A549 (cell line): ENCODE measurements at regions not wholly inside any gene's neighbourhood (a gene's known extent, or its start where the extent isn't known, plus 50 kb on each side); places are given as distances from the start of the nearest gene placed in this dataset.
A peak's percentile ranks its signal among the peaks of the same experiment; 100 is the strongest.
"Not testable (repeated sequence)": the region's sequence is repeated elsewhere in the genome, so short reads cannot be mapped to it uniquely, and the experiment has no call there.

Experiments used
- ATAC-seq, 2 experiments: fragments of 200-7000 bp in 1 of 2; fragments of >200 bp in 1 of 2; cut with Nextera tagmentation in 1 of 2; cut with Tn5 transposase in 1 of 2; 3 replicates each; pipeline versions ENCODE4 v1.8.0 to v1.9.1; 2018 to 2020; ENCODE audit warnings: mild to moderate bottlenecking in 1 of 2, moderate library complexity in 1 of 2
- CTCF ChIA-PET: fragments of 300-600 bp; sonication (Branson Sonifier 250); formaldehyde crosslinking; extraction: SDS; loops from one replicate; lab custom pipeline; 2021; ENCODE audit warnings: antibody characterized with exemption, inconsistent platforms; lab: Yijun Ruan, JAX
- POLR2A ChIA-PET: fragments of 350-600 bp; formaldehyde crosslinking; extraction: SDS; loops from one replicate; lab custom pipeline; 2021; ENCODE audit warnings: antibody characterized with exemption, inconsistent platforms; lab: Yijun Ruan, JAX
- DNase-seq, 2 experiments: peaks; one replicate each; pipeline versions ENCODE4 v3.0.0 to v3.0.0-alpha.2; 2011 to 2016; ENCODE audit warnings: low read depth in 1 of 2, low spot score in 1 of 2
- FAIRE-seq: peaks from 2 replicates; lab custom pipeline; 2011; peaks lifted over from hg19 to GRCh38; lab: Jason Lieb, UNC
- H3K27ac ChIP-seq, 2 experiments: fragments of >200 bp; sonication (Bioruptor Twin); formaldehyde crosslinking; 3 replicates each; pipeline ENCODE4 v1.5.1; 2016 to 2017
- H3K4me1 ChIP-seq: fragments of >200 bp; sonication (Bioruptor Twin); formaldehyde crosslinking; 3 replicates; pipeline ENCODE4 v1.6.1; 2016
- H3K4me2 ChIP-seq: fragments of >200 bp; sonication (Bioruptor Twin); formaldehyde crosslinking; 3 replicates; pipeline ENCODE4 v1.6.1; 2016
- H3K4me3 ChIP-seq: fragments of >200 bp; sonication (Bioruptor Twin); formaldehyde crosslinking; 3 replicates; pipeline ENCODE4 v1.5.1; 2016
- H3K9me3 ChIP-seq: fragments of >200 bp; sonication (Bioruptor Twin); formaldehyde crosslinking; 3 replicates; pipeline ENCODE4 v1.6.1; 2016
- BHLHE40 ChIP-seq: IDR thresholded peaks from 2 replicates; pipeline ENCODE4 v1.6.1; 2012; ENCODE audit warnings: low read depth, low read length, inconsistent platforms
- CTCF ChIP-seq: fragments of >200 bp; sonication (Bioruptor Twin); formaldehyde crosslinking; IDR thresholded peaks from 3 replicates; pipeline ENCODE4 v1.5.1; 2016
- EHF ChIP-seq: fragments of 250-450 bp; sonication (Bioruptor Pico); IDR thresholded peaks from 2 replicates; pipeline ENCODE4 v1.5.0; 2020; ENCODE audit warnings: mild to moderate bottlenecking
- FOSL2 ChIP-seq, 2 experiments: fragments of 450-650 bp in 1 of 2; fragments of >200 bp in 1 of 2; sonication (Bioruptor Twin) in 1 of 2; formaldehyde crosslinking; IDR thresholded peaks; 2 replicates each; pipeline versions ENCODE4 v1.5.0 to v1.6.1; 2016 to 2020; ENCODE audit warnings: mild to moderate bottlenecking in 1 of 2, moderate library complexity in 1 of 2
- HEYL ChIP-seq: fragments of 250-450 bp; sonication (Bioruptor Pico); IDR thresholded peaks from 2 replicates; pipeline ENCODE4 v1.8.0; 2021; ENCODE audit warnings: mild to moderate bottlenecking, moderate library complexity
- HOXA7 ChIP-seq: fragments of 250-450 bp; sonication (Bioruptor Pico); IDR thresholded peaks from 2 replicates; pipeline ENCODE4 v1.5.0; 2020; ENCODE audit warnings: mild to moderate bottlenecking, moderate library complexity
- HOXB13 ChIP-seq: fragments of 250-450 bp; sonication (Bioruptor Pico); IDR thresholded peaks from 2 replicates; pipeline ENCODE4 v1.5.0; 2020; ENCODE audit warnings: low read depth, mild to moderate bottlenecking, moderate library complexity
- JUNB ChIP-seq: fragments of >200 bp; sonication (Bioruptor Twin); formaldehyde crosslinking; IDR thresholded peaks from 2 replicates; pipeline ENCODE4 v1.6.1; 2016
- KDM5A ChIP-seq: fragments of 200-600 bp; sonication (generic); IDR thresholded peaks from 2 replicates; pipeline ENCODE4 v1.6.1; 2016; ENCODE audit warnings: antibody characterized with exemption, mild to moderate bottlenecking
- MAX ChIP-seq: IDR thresholded peaks from 2 replicates; pipeline ENCODE4 v1.6.1; 2012
- NPAS2 ChIP-seq: fragments of 250-450 bp; sonication (Bioruptor Pico); IDR thresholded peaks from 2 replicates; pipeline ENCODE4 v1.8.0; 2022; ENCODE audit warnings: mild to moderate bottlenecking, moderate library complexity, borderline replicate concordance
- NR3C1 ChIP-seq: fragments of >200 bp; sonication (Bioruptor Twin); formaldehyde crosslinking; IDR thresholded peaks from 3 replicates; pipeline ENCODE4 v1.6.1; 2017
- POLR2A ChIP-seq: IDR thresholded peaks from 2 replicates; pipeline ENCODE4 v1.6.1; 2012; ENCODE audit warnings: mild to moderate bottlenecking, low read length
- POLR2AphosphoS2 ChIP-seq: conservative IDR thresholded peaks from 2 replicates; pipeline ENCODE4 v1.6.1; 2012; ENCODE audit warnings: low read length, improper control_type of control experiment, inconsistent platforms
- RCOR1 ChIP-seq: fragments of 150-350 bp; IDR thresholded peaks from 2 replicates; pipeline ENCODE4 v1.6.1; 2014; ENCODE audit warnings: antibody characterized with exemption, low read length, low read depth
- REST ChIP-seq: fragments of 200-600 bp; sonication (generic); IDR thresholded peaks from 2 replicates; pipeline ENCODE4 v1.6.1; 2016; ENCODE audit warnings: antibody characterized with exemption, mild to moderate bottlenecking, moderate library complexity
- RNF2 ChIP-seq: fragments of 200-600 bp; sonication (generic); IDR thresholded peaks from 2 replicates; pipeline ENCODE4 v1.6.1; 2016; ENCODE audit warnings: low read depth, mild to moderate bottlenecking, antibody characterized with exemption, moderate library complexity, borderline replicate concordance
- TFCP2L1 ChIP-seq: fragments of 250-450 bp; sonication (Bioruptor Pico); IDR thresholded peaks from 2 replicates; pipeline ENCODE4 v1.5.0; 2021; ENCODE audit warnings: mild to moderate bottlenecking
- TP53 ChIP-seq: fragments of 250-450 bp; sonication (Bioruptor Pico); IDR thresholded peaks from 2 replicates; pipeline ENCODE4 v1.5.0; 2021; ENCODE audit warnings: mild to moderate bottlenecking, moderate library complexity
- ZC3H11A ChIP-seq: fragments of 450-650 bp; IDR thresholded peaks from 2 replicates; pipeline ENCODE4 v1.6.1; 2014; ENCODE audit warnings: antibody characterized with exemption, mild to moderate bottlenecking
- ZFP36 ChIP-seq: fragments of 450-650 bp; IDR thresholded peaks from 2 replicates; pipeline ENCODE4 v1.6.1; 2014; ENCODE audit warnings: borderline replicate concordance; ENCODE audit not compliant: partially characterized antibody
- WGBS: methylation state at CpG from one replicate; pipeline ENCODE4 v1.1.6; 2017; ENCODE audit errors: missing lambda C conversion rate; 5-methylcytosine and 5-hydroxymethylcytosine counted together

- Histone ChIP-seq H3K4me3 (no peak overlapping the region), H3K27ac (no peak overlapping the region), H3K4me2 (peak overlapping the region; percentile 25; the same call in 1 of the 3 replicates), H3K9me3 (0 out of 3 replicates have a peak, but pooled peaks cover 9% of the 10 kb centered on the region), H3K4me1 (peaks cover 38% of the 10 kb centered on the region)
- TF ChIP-seq HOXB13 (CRISPR knock-in tag) (no peak), NPAS2 (CRISPR knock-in tag) (no peak), FOSL2 (IDR thresholded peaks at IDR 0.05) (no peak), FOSL2 (CRISPR knock-in tag; IDR thresholded peaks at IDR 0.05) (peak; percentile 29; the same call in 1 of the 2 replicates), JUNB (no peak), POLR2AphosphoS2 (no peak), TFCP2L1 (no peak), MAX (no peak), RCOR1 (no peak), NR3C1 (no peak), HOXA7 (CRISPR knock-in tag) (no peak), BHLHE40 (peak; percentile 82), POLR2A (no peak), KDM5A (no peak), TP53 (CRISPR knock-in tag) (no peak), HEYL (CRISPR knock-in tag) (no peak), ZFP36 (no peak)
- ATAC-seq (no peak), FAIRE-seq (peak; percentile 72), DNase-seq (peak; percentile 27 to 57)
- ChIA-PET POLR2A (no interaction called here), CTCF (interaction anchor here (0.6 kb wide), 1 partner anchor 202 kb away, joined by 3 read pairs; no protein-coding TSS in a partner anchor)
- 21% methylated on average over 2 of the region's 2 CpGs for WGBS
Observed at GRCh38 chr15:79644091-79644490, 212.0 kb downstream of the MINAR1 start.

- DNase-seq, H3K4me2 ChIP-seq, ATAC-seq, CTCF ChIA-PET, FAIRE-seq, H3K4me3 ChIP-seq, H3K9me3 ChIP-seq, POLR2A ChIA-PET, H3K27ac ChIP-seq, H3K4me1 ChIP-seq: not testable (repeated sequence)
Observed at GRCh38 chr15:79652972-79653371, 220.8 kb downstream of the MINAR1 start.

GRCh38 chr15:79653533-79653932, 221.4 kb downstream of the MINAR1 start:
- H3K9me3 ChIP-seq, result no peaks in the 10 kb centered on the region
- no peak for ATAC-seq
- no peak for FAIRE-seq
- TF ChIP-seq EHF (no peak), CTCF (no peak), ZC3H11A (no peak), REST (no peak), RNF2 (no peak)
- DNase-seq, result no peak
- H3K4me3 ChIP-seq, result no peak overlapping the region
- POLR2A ChIA-PET, result no interaction called here
- H3K4me1 ChIP-seq, result peaks cover 8% of the 10 kb centered on the region; the same call in 1 of the 3 replicates
- H3K4me2 ChIP-seq, result no peak overlapping the region
- CTCF ChIA-PET, result interaction anchor here (1.4 to 1.5 kb wide), 2 partner anchors 57 to 339 kb away, joined by 3 to 5 read pairs; no protein-coding TSS in a partner anchor
- WGBS, result 24% methylated on average over 1 of the region's 1 CpG
- no peak overlapping the region for H3K27ac ChIP-seq
